A673 (cell line): ENCODE measurements at regions not wholly inside any gene's neighbourhood (a gene's known extent, or its start where the extent isn't known, plus 50 kb on each side); places are given as distances from the start of the nearest gene placed in this dataset.

ENCODE experiments used
- BruUV-seq: library from RNA; stranded (reverse); fragments of 400-500 nt; replicated peaks from 2 replicates; lab custom pipeline; 2021; lab: Mats Ljungman, UMichigan
- CTCF ChIA-PET: fragments of 300-600 bp; sonication (Branson Sonifier 250); formaldehyde crosslinking; loops from one replicate; lab custom pipeline; 2022; ENCODE audit warnings: antibody characterized with exemption; lab: Charles Lee
- POLR2A ChIA-PET: fragments of 300-600 bp; sonication (Branson Sonifier 250); formaldehyde crosslinking; loops from one replicate; lab custom pipeline; 2022; ENCODE audit warnings: antibody characterized with exemption; ENCODE audit not compliant: low non-redundant PET; lab: Charles Lee
- DNase-seq: peaks from one replicate; pipeline ENCODE4 v3.0.0-alpha.2; 2015; ENCODE audit warnings: low spot score
- H3K27ac ChIP-seq: fragments of 200-600 bp; sonication (generic); 2 replicates; pipeline ENCODE4 v1.5.1; 2016; ENCODE audit warnings: mixed run types, low read depth, mild to moderate bottlenecking, mixed read lengths, antibody characterized with exemption, low read length; ENCODE audit not compliant: poor library complexity, severe bottlenecking
- H3K27me3 ChIP-seq: fragments of 200-600 bp; sonication (generic); replicated peaks from 2 replicates; pipeline ENCODE4 v1.6.1; 2017; ENCODE audit warnings: mixed run types, low read depth, mild to moderate bottlenecking, mixed read lengths, antibody characterized with exemption, low read length; ENCODE audit not compliant: insufficient read depth, poor library complexity
- H3K36me3 ChIP-seq: fragments of 200-600 bp; sonication (generic); 2 replicates; pipeline ENCODE4 v1.6.1; 2016; ENCODE audit warnings: mixed run types, mild to moderate bottlenecking, mixed read lengths, antibody characterized with exemption, low read length; ENCODE audit not compliant: insufficient read depth, poor library complexity, severe bottlenecking
- H3K4me1 ChIP-seq: fragments of 200-600 bp; sonication (generic); 2 replicates; pipeline ENCODE4 v1.6.1; 2017; ENCODE audit warnings: mixed run types, mild to moderate bottlenecking, mixed read lengths, antibody characterized with exemption, low read length; ENCODE audit not compliant: insufficient read depth, poor library complexity, severe bottlenecking
- H3K4me3 ChIP-seq: fragments of 200-600 bp; sonication (generic); 2 replicates; pipeline ENCODE4 v1.5.1; 2016; ENCODE audit warnings: low read depth, mixed run types, mild to moderate bottlenecking, mixed read lengths, low read length; ENCODE audit not compliant: poor library complexity, severe bottlenecking
- H3K9me3 ChIP-seq: fragments of 200-600 bp; sonication (generic); 2 replicates; pipeline ENCODE4 v1.6.1; 2016; ENCODE audit warnings: mixed run types, low read depth, mild to moderate bottlenecking, mixed read lengths, antibody characterized with exemption, low read length; ENCODE audit not compliant: poor library complexity, severe bottlenecking
- EZH2 ChIP-seq: fragments of 200-600 bp; sonication (generic); IDR thresholded peaks from 2 replicates; pipeline ENCODE4 v1.6.1; 2017; ENCODE audit warnings: borderline replicate concordance, low read depth, mild to moderate bottlenecking, mixed read lengths, antibody characterized with exemption, low read length; ENCODE audit not compliant: poor library complexity, severe bottlenecking
- intact Hi-C: fragments of 100-400 bp; cut with micrococcal nuclease; formaldehyde crosslinking; loops from one replicate; pipeline ENCODE4 v1.10.0; 2022; ENCODE audit not compliant: unreplicated experiment
- TF ChIP-seq, protein P1 (sequence below): fragments of 300-800, 200-600 bp; sonication (generic); conservative IDR thresholded peaks from 2 replicates; pipeline ENCODE4 v1.5.1; 2017; ENCODE audit warnings: low read depth, mild to moderate bottlenecking, antibody characterized with exemption, low read length, moderate library complexity, mixed read lengths

DNA sequence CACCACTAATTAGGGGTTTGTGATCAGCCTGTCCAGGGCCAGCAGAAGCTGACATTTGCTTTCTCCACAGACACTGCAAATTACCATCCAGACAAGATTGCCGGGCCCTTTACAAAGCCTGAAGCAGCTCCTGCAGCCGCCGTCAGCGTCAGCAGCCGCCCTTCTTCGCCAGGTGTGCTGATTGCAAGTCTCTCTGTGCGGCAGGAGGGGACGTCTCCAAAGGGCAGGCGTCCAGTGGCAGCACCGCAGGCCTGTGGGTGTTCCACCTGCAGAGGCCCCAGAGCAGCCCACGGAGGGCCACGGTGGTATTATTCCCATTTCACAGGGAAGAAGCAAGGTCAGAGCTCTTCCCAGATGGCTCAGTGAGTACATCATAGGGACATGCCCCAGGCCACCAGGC lies 108.0 kb upstream of the PPP1R26 start:
- Histone ChIP-seq H3K27ac (no peak overlapping the region), H3K4me3 (no peak overlapping the region), H3K36me3 (no peaks in the 10 kb centered on the region), H3K4me1 (peaks cover 6% of the 10 kb centered on the region), H3K27me3 (no peaks in the 10 kb centered on the region), H3K9me3 (no peaks in the 10 kb centered on the region)
- POLR2A ChIA-PET = no interaction called here
- CTCF ChIA-PET = no interaction called here
- intact Hi-C loops = no loop called here
- DNase-seq = no peak
- BruUV-seq = no TSS peak
- no peak for TF ChIP-seq EZH2

DNA sequence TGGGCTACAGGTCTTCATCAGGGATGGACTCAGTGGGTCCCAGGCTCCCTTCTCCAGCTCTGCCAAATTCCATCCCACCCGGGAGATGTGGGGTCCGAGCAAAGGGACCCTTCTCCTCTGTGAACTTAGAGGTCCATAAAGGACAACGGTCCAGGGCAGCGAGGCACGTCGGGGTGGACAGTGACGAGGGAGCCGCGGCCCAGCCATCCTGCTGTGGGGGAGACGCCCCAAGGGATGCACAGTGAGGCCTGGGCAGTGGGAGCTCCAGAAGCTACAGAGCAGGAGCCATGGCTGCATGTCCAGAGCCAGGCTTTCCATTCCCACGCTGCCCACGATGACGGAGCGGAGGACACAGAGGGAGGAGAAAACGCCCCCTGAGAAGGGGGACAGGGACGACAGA lies 107.5 kb upstream of the PPP1R26 start:
- Histone ChIP-seq H3K9me3 (no peaks in the 10 kb centered on the region), H3K27me3 (no peaks in the 10 kb centered on the region), H3K4me1 (peaks cover 11% of the 10 kb centered on the region), H3K36me3 (no peaks in the 10 kb centered on the region), H3K27ac (no peak overlapping the region), H3K4me3 (no peak overlapping the region)
- CTCF ChIA-PET = no interaction called here
- POLR2A ChIA-PET = no interaction called here
- TF ChIP-seq EZH2 = no peak
- TF ChIP-seq, protein P1, sequence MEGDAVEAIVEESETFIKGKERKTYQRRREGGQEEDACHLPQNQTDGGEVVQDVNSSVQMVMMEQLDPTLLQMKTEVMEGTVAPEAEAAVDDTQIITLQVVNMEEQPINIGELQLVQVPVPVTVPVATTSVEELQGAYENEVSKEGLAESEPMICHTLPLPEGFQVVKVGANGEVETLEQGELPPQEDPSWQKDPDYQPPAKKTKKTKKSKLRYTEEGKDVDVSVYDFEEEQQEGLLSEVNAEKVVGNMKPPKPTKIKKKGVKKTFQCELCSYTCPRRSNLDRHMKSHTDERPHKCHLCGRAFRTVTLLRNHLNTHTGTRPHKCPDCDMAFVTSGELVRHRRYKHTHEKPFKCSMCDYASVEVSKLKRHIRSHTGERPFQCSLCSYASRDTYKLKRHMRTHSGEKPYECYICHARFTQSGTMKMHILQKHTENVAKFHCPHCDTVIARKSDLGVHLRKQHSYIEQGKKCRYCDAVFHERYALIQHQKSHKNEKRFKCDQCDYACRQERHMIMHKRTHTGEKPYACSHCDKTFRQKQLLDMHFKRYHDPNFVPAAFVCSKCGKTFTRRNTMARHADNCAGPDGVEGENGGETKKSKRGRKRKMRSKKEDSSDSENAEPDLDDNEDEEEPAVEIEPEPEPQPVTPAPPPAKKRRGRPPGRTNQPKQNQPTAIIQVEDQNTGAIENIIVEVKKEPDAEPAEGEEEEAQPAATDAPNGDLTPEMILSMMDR = no peak
- BruUV-seq = no TSS peak
- intact Hi-C loops = no loop called here
- no peak for DNase-seq

DNA sequence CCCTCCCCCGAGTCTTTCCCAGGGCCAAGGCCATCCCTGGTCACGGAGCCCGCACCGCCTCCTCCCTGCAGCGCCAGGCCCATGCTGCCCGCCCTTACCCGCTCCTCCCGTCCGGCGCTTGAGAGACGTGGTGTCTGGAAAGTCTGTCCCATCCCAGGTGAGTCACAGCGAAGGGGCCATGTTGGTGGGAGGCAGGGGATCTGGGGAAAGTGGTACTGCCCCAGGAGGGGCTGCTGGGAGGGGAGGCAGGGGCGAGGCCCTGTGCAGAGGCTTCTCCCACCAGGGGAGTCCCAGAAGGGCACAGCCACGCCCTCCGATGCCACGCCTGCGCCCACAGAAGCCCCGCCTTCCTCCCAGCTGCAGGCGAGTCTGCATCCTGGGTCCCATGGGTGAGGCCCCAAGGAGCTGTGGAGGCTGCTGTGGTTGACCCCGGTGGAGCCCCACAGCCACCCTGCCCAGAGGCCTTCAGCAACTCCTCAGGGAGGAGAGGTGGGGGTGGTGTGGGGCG lies 107.0 kb upstream of the PPP1R26 start:
- Histone ChIP-seq H3K27me3 (no peaks in the 10 kb centered on the region), H3K27ac (no peak overlapping the region), H3K9me3 (no peaks in the 10 kb centered on the region), H3K4me1 (peaks cover 15% of the 10 kb centered on the region), H3K4me3 (no peak overlapping the region), H3K36me3 (no peaks in the 10 kb centered on the region)
- BruUV-seq = no TSS peak
- no peak for DNase-seq
- intact Hi-C loops = no loop called here
- TF ChIP-seq, protein P1 = no peak
- no peak for TF ChIP-seq EZH2
- POLR2A ChIA-PET = interaction anchor here (0.6 kb wide), 1 partner anchor 80 kb away, joined by 8 read pairs; no protein-coding TSS in a partner anchor
- CTCF ChIA-PET = no interaction called here

DNA sequence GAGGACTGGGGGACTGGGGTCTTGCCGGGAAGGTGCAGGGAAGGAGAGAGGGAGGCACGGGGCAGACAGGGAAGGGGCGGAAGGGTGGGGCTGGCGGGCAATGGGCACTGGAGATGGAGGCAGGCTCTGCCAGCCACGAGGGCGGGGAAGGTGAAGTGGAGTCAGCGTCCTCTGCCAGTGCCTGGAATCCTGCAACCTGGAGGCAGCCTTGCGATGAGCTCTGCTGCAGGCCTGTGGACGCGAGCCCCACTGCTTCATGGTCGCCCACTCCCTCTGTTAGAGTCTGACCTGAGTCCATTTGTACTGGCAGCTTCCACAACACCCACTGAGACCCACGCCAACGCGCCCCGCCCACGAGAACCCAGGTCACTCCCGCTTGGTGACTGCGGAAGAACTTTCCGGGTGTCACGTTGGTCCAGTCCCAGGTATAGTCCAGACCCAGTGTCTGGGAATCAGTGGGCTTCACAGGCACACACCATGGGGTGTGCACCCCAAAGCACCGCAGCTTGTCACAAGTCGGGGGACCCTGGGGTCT lies 106.4 kb upstream of the PPP1R26 start:
- Histone ChIP-seq H3K36me3 (no peaks in the 10 kb centered on the region), H3K4me1 (peaks cover 15% of the 10 kb centered on the region), H3K27me3 (no peaks in the 10 kb centered on the region), H3K27ac (no peak overlapping the region), H3K4me3 (no peak overlapping the region), H3K9me3 (no peaks in the 10 kb centered on the region)
- ChIA-PET CTCF (no interaction called here), POLR2A (interaction anchor here (0.6 kb wide), 1 partner anchor 81 kb away, joined by 8 read pairs; no protein-coding TSS in a partner anchor)
- intact Hi-C loops = no loop called here
- DNase-seq = no peak
- no peak for TF ChIP-seq EZH2
- TF ChIP-seq, protein P1 = no peak
- no TSS peak for BruUV-seq
